ENCODE measurements at regions not wholly inside any gene's neighbourhood (a gene's known extent, or its start where the extent isn't known, plus 50 kb on each side); places are given as distances from the start of the nearest gene placed in this dataset.

- no peak overlapping the region for H3K4me3 ChIP-seq (ENCODE audit: control insufficient read depth in 2 of 3, extremely low read depth in 1 of 3, insufficient read depth in 2 of 3, low read depth in 1 of 3, low read length in 3 of 3)
- H3K9me3 ChIP-seq (ENCODE audit: control insufficient read depth, low read depth, low read length), result no peaks in the 10 kb centered on the region
- no peaks in the 10 kb centered on the region for H3K27me3 ChIP-seq (ENCODE audit: control insufficient read depth, extremely low read depth, insufficient read depth, low read length)
- H3K36me3 ChIP-seq (ENCODE audit: control insufficient read depth in 2 of 2, extremely low read depth in 1 of 2, insufficient read depth in 2 of 2, low read length in 2 of 2), result no peaks in the 10 kb centered on the region
- peaks cover 10% of the 10 kb centered on the region for H3K4me1 ChIP-seq (ENCODE audit: control insufficient read depth, extremely low read depth, insufficient read depth, low read length)
- no peaks in the 10 kb centered on the region for H3K9me1 ChIP-seq (ENCODE audit: control insufficient read depth, extremely low read depth, insufficient read depth, low read length)
- H3K27ac ChIP-seq (ENCODE audit: control insufficient read depth, insufficient read depth, low read length), result no peak overlapping the region
- no peak overlapping the region for H3K4me2 ChIP-seq (ENCODE audit: control insufficient read depth, extremely low read depth, insufficient read depth, low read depth, low read length)
- TF ChIP-seq EZH2 (IDR thresholded peaks at IDR 0.05; ENCODE audit: low read length) (no peak), CTCF (optimal IDR thresholded peaks at IDR 0.05 in 1 of 3, IDR thresholded peaks at IDR 0.05 in 1 of 3, conservative IDR thresholded peaks at IDR 0.05 in 1 of 3; ENCODE audit: extremely low read depth in 1 of 3, insufficient read depth in 2 of 3, low read length in 3 of 3) (no peak)
- H3K79me2 ChIP-seq (ENCODE audit: control insufficient read depth, insufficient read depth, low read length), result no peaks in the 10 kb centered on the region
- dilution Hi-C loops (cut with MboI; ENCODE audit: extremely low pct_ligation_motif_present, low sequenced_read_pairs), result no loop called here
- H4K20me1 ChIP-seq (ENCODE audit: control insufficient read depth, extremely low read depth, insufficient read depth, low read length), result no peaks in the 10 kb centered on the region
- no peak overlapping the region for H3K9ac ChIP-seq (ENCODE audit: control insufficient read depth, extremely low read depth, insufficient read depth, low read length)
- H2AFZ ChIP-seq (ENCODE audit: control insufficient read depth, low read length), result no peak overlapping the region
- FAIRE-seq, result no peak
- DNase-seq (ENCODE audit: low read depth, low spot score), result no peak
These were observed 297.3 kb upstream of the MMADHC start for GRCh38 chr2:149884871-149885270.

- no peak overlapping the region for H3K4me3 ChIP-seq (ENCODE audit: control insufficient read depth in 2 of 3, extremely low read depth in 1 of 3, insufficient read depth in 2 of 3, low read depth in 1 of 3, low read length in 3 of 3)
- H2AFZ ChIP-seq (ENCODE audit: control insufficient read depth, low read length), result no peak overlapping the region
- no peaks in the 10 kb centered on the region for H4K20me1 ChIP-seq (ENCODE audit: control insufficient read depth, extremely low read depth, insufficient read depth, low read length)
- no peaks in the 10 kb centered on the region for H3K9me3 ChIP-seq (ENCODE audit: control insufficient read depth, low read depth, low read length)
- H3K36me3 ChIP-seq (ENCODE audit: control insufficient read depth in 2 of 2, extremely low read depth in 1 of 2, insufficient read depth in 2 of 2, low read length in 2 of 2), result no peaks in the 10 kb centered on the region
- H3K27me3 ChIP-seq (ENCODE audit: control insufficient read depth, extremely low read depth, insufficient read depth, low read length), result no peaks in the 10 kb centered on the region
- dilution Hi-C loops (cut with MboI; ENCODE audit: extremely low pct_ligation_motif_present, low sequenced_read_pairs), result no loop called here
- H3K79me2 ChIP-seq (ENCODE audit: control insufficient read depth, insufficient read depth, low read length), result no peaks in the 10 kb centered on the region
- no peaks in the 10 kb centered on the region for H3K9me1 ChIP-seq (ENCODE audit: control insufficient read depth, extremely low read depth, insufficient read depth, low read length)
- peak; percentile 98 for FAIRE-seq
- DNase-seq (ENCODE audit: low read depth, low spot score), result no peak
- H3K9ac ChIP-seq (ENCODE audit: control insufficient read depth, extremely low read depth, insufficient read depth, low read length), result no peak overlapping the region
- no peak overlapping the region for H3K4me2 ChIP-seq (ENCODE audit: control insufficient read depth, extremely low read depth, insufficient read depth, low read depth, low read length)
- peaks cover 3% of the 10 kb centered on the region for H3K4me1 ChIP-seq (ENCODE audit: control insufficient read depth, extremely low read depth, insufficient read depth, low read length)
- no peak overlapping the region for H3K27ac ChIP-seq (ENCODE audit: control insufficient read depth, insufficient read depth, low read length)
- TF ChIP-seq EZH2 (IDR thresholded peaks at IDR 0.05; ENCODE audit: low read length), result no peak
- TF ChIP-seq CTCF (optimal IDR thresholded peaks at IDR 0.05 in 1 of 3, IDR thresholded peaks at IDR 0.05 in 1 of 3, conservative IDR thresholded peaks at IDR 0.05 in 1 of 3; ENCODE audit: extremely low read depth in 1 of 3, insufficient read depth in 2 of 3, low read length in 3 of 3), result no peak
These were observed 290.3 kb upstream of the MMADHC start for GRCh38 chr2:149877913-149878312.

All from keratinocyte (primary cell).